T-helper 1 cell treated with Interleukin-12 subunit alpha and Interleukin-12 subunit beta and Interleukin-4 antibody, amounts not matched to agents 30 μg/mL and 1 μg/mL, for 36 hours (primary cell): ENCODE measurements at regions not wholly inside any gene's neighbourhood (a gene's known extent, or its start where the extent isn't known, plus 50 kb on each side); places are given as distances from the start of the nearest gene placed in this dataset.

Experiments used
- H3K27ac Mint-ChIP-seq: one replicate; pipeline ENCODE4 v1.8.0; 2021; ENCODE audit warnings: mild to moderate bottlenecking, mixed read lengths
- H3K27me3 Mint-ChIP-seq: one replicate; pipeline ENCODE4 v1.8.0; 2021; ENCODE audit warnings: low read depth, mixed read lengths
- H3K36me3 Mint-ChIP-seq: one replicate; pipeline ENCODE4 v1.8.0; 2021; ENCODE audit warnings: low read depth, mixed read lengths
- H3K4me1 Mint-ChIP-seq: one replicate; pipeline ENCODE4 v1.8.0; 2021; ENCODE audit warnings: low read depth, mixed read lengths
- H3K4me3 Mint-ChIP-seq: one replicate; pipeline ENCODE4 v1.8.0; 2021; ENCODE audit warnings: mild to moderate bottlenecking, moderate library complexity, mixed read lengths
- H3K9me3 Mint-ChIP-seq: one replicate; pipeline ENCODE4 v1.8.0; 2021; ENCODE audit warnings: mixed read lengths

- Mint-ChIP-seq H3K9me3 (no peaks in the 10 kb centered on the region), H3K4me1 (no peaks in the 10 kb centered on the region), H3K4me3 (no peak overlapping the region), H3K27ac (no peak overlapping the region), H3K27me3 (no peaks in the 10 kb centered on the region), H3K36me3 (no peaks in the 10 kb centered on the region)
These were observed 309.7 kb downstream of the TLE1 start for GRCh38 chr9:81379655-81380054.

GRCh38 chr9:81377921-81378320 is 311.4 kb downstream of the TLE1 start:
- no peak overlapping the region for H3K4me3 Mint-ChIP-seq
- H3K36me3 Mint-ChIP-seq = no peaks in the 10 kb centered on the region
- H3K4me1 Mint-ChIP-seq = no peaks in the 10 kb centered on the region
- no peaks in the 10 kb centered on the region for H3K9me3 Mint-ChIP-seq
- no peaks in the 10 kb centered on the region for H3K27me3 Mint-ChIP-seq
- no peak overlapping the region for H3K27ac Mint-ChIP-seq

GRCh38 chr9:81377320-81377719 is 312.0 kb downstream of the TLE1 start:
- no peaks in the 10 kb centered on the region for H3K9me3 Mint-ChIP-seq
- H3K27ac Mint-ChIP-seq = no peak overlapping the region
- no peaks in the 10 kb centered on the region for H3K36me3 Mint-ChIP-seq
- H3K4me1 Mint-ChIP-seq = no peaks in the 10 kb centered on the region
- no peak overlapping the region for H3K4me3 Mint-ChIP-seq
- H3K27me3 Mint-ChIP-seq = no peaks in the 10 kb centered on the region

- H3K27me3 Mint-ChIP-seq = no peaks in the 10 kb centered on the region
These were observed 313.9 kb downstream of the TLE1 start for GRCh38 chr9:81375187-81376100.

GRCh38 chr9:81374459-81375186 is 314.7 kb downstream of the TLE1 start:
- no peaks in the 10 kb centered on the region for H3K36me3 Mint-ChIP-seq
- H3K4me1 Mint-ChIP-seq = no peaks in the 10 kb centered on the region
- no peaks in the 10 kb centered on the region for H3K27me3 Mint-ChIP-seq
- no peak overlapping the region for H3K4me3 Mint-ChIP-seq
- no peaks in the 10 kb centered on the region for H3K9me3 Mint-ChIP-seq
- H3K27ac Mint-ChIP-seq = no peak overlapping the region

More at GRCh38 chr9:81375187-81376100, 313.9 kb downstream of the TLE1 start:
- Mint-ChIP-seq H3K4me3 (no peak overlapping the region), H3K4me1 (no peaks in the 10 kb centered on the region), H3K9me3 (no peaks in the 10 kb centered on the region), H3K36me3 (no peaks in the 10 kb centered on the region), H3K27ac (no peak overlapping the region)

GRCh38 chr9:81373294-81373693 is 316.1 kb downstream of the TLE1 start:
- H3K27me3 Mint-ChIP-seq = no peaks in the 10 kb centered on the region
- H3K9me3 Mint-ChIP-seq = no peaks in the 10 kb centered on the region
- no peaks in the 10 kb centered on the region for H3K36me3 Mint-ChIP-seq
- no peak overlapping the region for H3K4me3 Mint-ChIP-seq
- no peaks in the 10 kb centered on the region for H3K4me1 Mint-ChIP-seq
- H3K27ac Mint-ChIP-seq = no peak overlapping the region

- Mint-ChIP-seq H3K36me3 (no peaks in the 10 kb centered on the region), H3K4me1 (no peaks in the 10 kb centered on the region), H3K27ac (no peak overlapping the region), H3K9me3 (no peaks in the 10 kb centered on the region), H3K4me3 (no peak overlapping the region), H3K27me3 (no peaks in the 10 kb centered on the region)
These were observed 316.6 kb downstream of the TLE1 start for GRCh38 chr9:81372628-81373191.

GRCh38 chr9:81371824-81372223 is 317.5 kb downstream of the TLE1 start:
- Mint-ChIP-seq H3K27me3 (no peaks in the 10 kb centered on the region), H3K27ac (no peak overlapping the region), H3K4me1 (no peaks in the 10 kb centered on the region), H3K9me3 (peaks cover 8% of the 10 kb centered on the region), H3K4me3 (no peak overlapping the region), H3K36me3 (no peaks in the 10 kb centered on the region)

- Mint-ChIP-seq H3K36me3 (no peaks in the 10 kb centered on the region), H3K27me3 (no peaks in the 10 kb centered on the region), H3K9me3 (peaks cover 18% of the 10 kb centered on the region), H3K27ac (no peak overlapping the region), H3K4me1 (no peaks in the 10 kb centered on the region), H3K4me3 (no peak overlapping the region)
These were observed 318.7 kb downstream of the TLE1 start for GRCh38 chr9:81370650-81371049.

GRCh38 chr9:81370096-81370495 is 319.3 kb downstream of the TLE1 start:
- Mint-ChIP-seq H3K36me3 (no peaks in the 10 kb centered on the region), H3K9me3 (peaks cover 18% of the 10 kb centered on the region), H3K4me3 (no peak overlapping the region), H3K27ac (no peak overlapping the region), H3K27me3 (no peaks in the 10 kb centered on the region), H3K4me1 (no peaks in the 10 kb centered on the region)

GRCh38 chr9:81369121-81369520 is 320.2 kb downstream of the TLE1 start:
- Mint-ChIP-seq H3K4me1 (no peaks in the 10 kb centered on the region), H3K27ac (no peak overlapping the region), H3K9me3 (peaks cover 24% of the 10 kb centered on the region), H3K27me3 (no peaks in the 10 kb centered on the region), H3K4me3 (no peak overlapping the region), H3K36me3 (no peaks in the 10 kb centered on the region)

- H3K27ac Mint-ChIP-seq = no peak overlapping the region
- H3K4me3 Mint-ChIP-seq = no peak overlapping the region
- no peaks in the 10 kb centered on the region for H3K36me3 Mint-ChIP-seq
- no peaks in the 10 kb centered on the region for H3K27me3 Mint-ChIP-seq
- H3K9me3 Mint-ChIP-seq = peaks cover 41% of the 10 kb centered on the region
- no peaks in the 10 kb centered on the region for H3K4me1 Mint-ChIP-seq
These were observed 325.3 kb downstream of the TLE1 start for GRCh38 chr9:81363916-81364480.

GRCh38 chr9:81361296-81361695 is 328.1 kb downstream of the TLE1 start:
- Mint-ChIP-seq H3K4me3 (no peak overlapping the region), H3K27me3 (no peaks in the 10 kb centered on the region), H3K9me3 (peaks cover 29% of the 10 kb centered on the region), H3K27ac (no peak overlapping the region), H3K36me3 (no peaks in the 10 kb centered on the region), H3K4me1 (no peaks in the 10 kb centered on the region)

- H3K27me3 Mint-ChIP-seq = no peaks in the 10 kb centered on the region
- no peaks in the 10 kb centered on the region for H3K36me3 Mint-ChIP-seq
- H3K9me3 Mint-ChIP-seq = peaks cover 4% of the 10 kb centered on the region
- no peaks in the 10 kb centered on the region for H3K4me1 Mint-ChIP-seq
- H3K4me3 Mint-ChIP-seq = no peak overlapping the region
- no peak overlapping the region for H3K27ac Mint-ChIP-seq
These were observed 338.2 kb downstream of the TLE1 start for GRCh38 chr9:81351166-81351565.
